Fibroblast of lung (primary cell): ENCODE measurements at regions not wholly inside any gene's neighbourhood (a gene's known extent, or its start where the extent isn't known, plus 50 kb on each side); places are given as distances from the start of the nearest gene placed in this dataset.

Experiments
- CTCF ChIP-seq, 2 donors: IDR thresholded peaks in 1 of 2; conservative IDR thresholded peaks in 1 of 2; 1 replicate in 1 of 2; 2 replicates in 1 of 2; pipeline ENCODE4 v1.5.1; 2011 to 2012; ENCODE audit warnings: low read length in 2 of 2, control low read depth in 1 of 2, inconsistent platforms in 1 of 2, low read depth in 1 of 2, mild to moderate bottlenecking in 1 of 2
- EZH2 ChIP-seq: IDR thresholded peaks from 2 replicates; pipeline ENCODE4 v1.5.1; 2012; ENCODE audit warnings: low read length, control low read depth, mild to moderate bottlenecking; ENCODE audit errors: missing control alignments

DNA sequence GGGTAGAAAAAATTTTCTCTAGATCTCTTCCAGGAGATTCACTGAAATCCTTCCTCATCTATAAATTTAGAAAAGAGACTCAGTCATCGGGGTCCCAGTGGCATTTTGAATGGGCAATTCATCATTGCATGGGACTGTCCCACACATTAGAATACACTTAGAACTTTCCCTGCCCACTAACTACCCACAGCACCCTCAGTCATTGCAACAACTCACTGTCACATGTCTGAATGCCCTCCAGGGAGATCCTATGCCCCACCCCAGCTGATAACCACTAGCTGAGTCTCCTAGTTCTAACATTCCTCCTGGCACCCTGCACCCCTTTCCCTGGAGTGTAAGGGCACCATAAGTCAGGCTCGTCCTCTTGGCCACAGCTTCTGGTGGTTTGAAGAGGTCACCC is 89.6 kb downstream of the INSIG2 start:
- TF ChIP-seq CTCF (conservative IDR thresholded peaks at IDR 0.05 in 1 of 2, IDR thresholded peaks at IDR 0.05 in 1 of 2; ENCODE audit: low read depth in 1 of 2, low read length in 2 of 2) (no peak), EZH2 (no peak)
